ENCODE measurements at regions not wholly inside any gene's neighbourhood (a gene's known extent, or its start where the extent isn't known, plus 50 kb on each side); places are given as distances from the start of the nearest gene placed in this dataset.

- peak; percentile 74 for TF ChIP-seq CTCF (IDR thresholded peaks at IDR 0.05)
- TF ChIP-seq EZH2 (IDR thresholded peaks at IDR 0.05; ENCODE audit: borderline replicate concordance, insufficient read depth, low read depth, low read length, poor library complexity, severe bottlenecking) = no peak
Measured at GRCh38 chr15:98442379-98442833, 205.9 kb upstream of the IGF1R start.
